COLO668 (cell line): ENCODE measurements at regions not wholly inside any gene's neighbourhood (a gene's known extent, or its start where the extent isn't known, plus 50 kb on each side); places are given as distances from the start of the nearest gene placed in this dataset.
A peak's percentile ranks its signal among the peaks of the same experiment; 100 is the strongest.

Source experiments
- DNase-seq: peaks from one replicate; lab custom pipeline; 2025; ENCODE audit not compliant: unreplicated experiment; lab: John Stamatoyannopoulos, UW

GRCh38 chr11:111097191-111097590, 148.3 kb upstream of the POU2AF2 start:
- no peak for DNase-seq

GRCh38 chr11:111095327-111095726, 150.2 kb upstream of the POU2AF2 start:
- no peak for DNase-seq

- no peak for DNase-seq
Observed at GRCh38 chr11:111093061-111093460, 152.5 kb upstream of the POU2AF2 start.

GRCh38 chr11:111091321-111091938, 154.1 kb upstream of the POU2AF2 start:
- no peak for DNase-seq

- no peak for DNase-seq
Observed at GRCh38 chr11:111089759-111090158, 155.8 kb upstream of the POU2AF2 start.

GRCh38 chr11:111088847-111089355, 156.6 kb upstream of the POU2AF2 start:
- no peak for DNase-seq

GRCh38 chr11:111086058-111086457, 159.5 kb upstream of the POU2AF2 start:
- DNase-seq = peak; percentile 47

GRCh38 chr11:111082664-111083063, 162.9 kb upstream of the POU2AF2 start:
- no peak for DNase-seq

GRCh38 chr11:111081021-111081511, 164.5 kb upstream of the POU2AF2 start:
- DNase-seq = no peak

- DNase-seq = no peak
Observed at GRCh38 chr11:111077530-111078322, 167.8 kb upstream of the POU2AF2 start.

GRCh38 chr11:111069066-111069465, 176.5 kb upstream of the POU2AF2 start:
- DNase-seq = no peak

GRCh38 chr11:111067994-111068393, 177.5 kb upstream of the POU2AF2 start:
- no peak for DNase-seq

- DNase-seq = no peak
Observed at GRCh38 chr11:111066846-111067245, 178.7 kb upstream of the POU2AF2 start.

- no peak for DNase-seq
Observed at GRCh38 chr11:111063726-111064517, 181.6 kb upstream of the POU2AF2 start.

- DNase-seq = no peak
Observed at GRCh38 chr11:111062420-111062819, 183.1 kb upstream of the POU2AF2 start.

- no peak for DNase-seq
Observed at GRCh38 chr11:111059726-111060125, 185.8 kb upstream of the POU2AF2 start.

GRCh38 chr11:111049131-111049530, 196.4 kb upstream of the POU2AF2 start:
- no peak for DNase-seq

- DNase-seq = no peak
Observed at GRCh38 chr11:111047374-111047773, 198.2 kb upstream of the POU2AF2 start.

- no peak for DNase-seq
Observed at GRCh38 chr11:111046291-111046690, 199.2 kb upstream of the POU2AF2 start.

- DNase-seq = no peak
Observed at GRCh38 chr11:111045874-111046273, 199.7 kb upstream of the POU2AF2 start.

- no peak for DNase-seq
Observed at GRCh38 chr11:111045407-111045803, 200.1 kb upstream of the POU2AF2 start.
